HFF-Myc (cell line): ENCODE measurements at regions not wholly inside any gene's neighbourhood (a gene's known extent, or its start where the extent isn't known, plus 50 kb on each side); places are given as distances from the start of the nearest gene placed in this dataset.

Experiments
- DNase-seq: peaks from one replicate; pipeline ENCODE4 v3.0.0-alpha.2; 2011; ENCODE audit warnings: low read depth; ENCODE audit errors: extremely low read depth
- H3K4me3 ChIP-seq: replicated peaks from 2 replicates; pipeline ENCODE4 v1.5.1; 2011; ENCODE audit warnings: low read depth, mild to moderate bottlenecking, control low read depth, low read length
- CTCF ChIP-seq: IDR thresholded peaks from 2 replicates; pipeline ENCODE4 v1.5.1; 2012; ENCODE audit warnings: mild to moderate bottlenecking, low read depth, low read length, control low read depth; ENCODE audit errors: missing control alignments

GRCh38 chr3:109569135-109569846, 231.9 kb upstream of the DPPA4 start:
- H3K4me3 ChIP-seq: no peak overlapping the region
- TF ChIP-seq CTCF: no peak
- DNase-seq: no peak

- no peak overlapping the region for H3K4me3 ChIP-seq
- no peak for DNase-seq
- no peak for TF ChIP-seq CTCF
Measured at GRCh38 chr3:109570408-109570807, 233.1 kb upstream of the DPPA4 start.

GRCh38 chr3:109572301-109572700, 235.0 kb upstream of the DPPA4 start:
- no peak overlapping the region for H3K4me3 ChIP-seq
- TF ChIP-seq CTCF: no peak
- DNase-seq: no peak

GRCh38 chr3:109596991-109597390, 259.6 kb upstream of the DPPA4 start:
- TF ChIP-seq CTCF: no peak
- H3K4me3 ChIP-seq: no peak overlapping the region
- DNase-seq: no peak

GRCh38 chr3:109597444-109597843, 260.1 kb upstream of the DPPA4 start:
- TF ChIP-seq CTCF: no peak
- DNase-seq: no peak
- no peak overlapping the region for H3K4me3 ChIP-seq

- no peak for TF ChIP-seq CTCF
- DNase-seq: no peak
Measured at GRCh38 chr3:109607897-109608296, 270.6 kb upstream of the DPPA4 start.

GRCh38 chr3:109608574-109608973, 271.2 kb upstream of the DPPA4 start:
- DNase-seq: no peak
- no peak overlapping the region for H3K4me3 ChIP-seq
- TF ChIP-seq CTCF: no peak

More at GRCh38 chr3:109607897-109608296, 270.6 kb upstream of the DPPA4 start:
- no peak overlapping the region for H3K4me3 ChIP-seq
